ENCODE measurements at regions not wholly inside any gene's neighbourhood (a gene's known extent, or its start where the extent isn't known, plus 50 kb on each side); places are given as distances from the start of the nearest gene placed in this dataset.

GRCh38 chr7:130947792-130948580 lies 214.0 kb upstream of the KLF14 start:
- no peak for TF ChIP-seq CTCF (IDR thresholded peaks at IDR 0.05)

DNA sequence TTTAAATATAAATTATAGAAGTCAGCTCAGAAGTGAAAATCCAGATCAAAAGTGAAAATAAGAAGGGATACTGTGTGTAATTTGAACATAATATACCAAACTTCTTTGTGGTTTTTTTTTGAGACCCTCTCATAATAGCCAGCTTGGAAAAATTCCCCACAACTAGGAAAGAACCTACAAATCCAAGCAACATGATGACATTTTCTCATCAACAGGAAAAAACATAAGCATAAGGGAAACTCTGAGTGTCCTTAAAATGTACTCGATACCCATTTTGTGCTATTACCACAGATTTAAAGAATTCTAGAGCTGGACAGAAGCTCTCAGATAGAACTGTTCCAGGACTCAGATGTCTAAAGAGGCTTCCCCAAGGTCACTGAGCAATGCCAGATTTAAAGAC lies 214.8 kb upstream of the KLF14 start:
- no peak for TF ChIP-seq CTCF (IDR thresholded peaks at IDR 0.05)

DNA sequence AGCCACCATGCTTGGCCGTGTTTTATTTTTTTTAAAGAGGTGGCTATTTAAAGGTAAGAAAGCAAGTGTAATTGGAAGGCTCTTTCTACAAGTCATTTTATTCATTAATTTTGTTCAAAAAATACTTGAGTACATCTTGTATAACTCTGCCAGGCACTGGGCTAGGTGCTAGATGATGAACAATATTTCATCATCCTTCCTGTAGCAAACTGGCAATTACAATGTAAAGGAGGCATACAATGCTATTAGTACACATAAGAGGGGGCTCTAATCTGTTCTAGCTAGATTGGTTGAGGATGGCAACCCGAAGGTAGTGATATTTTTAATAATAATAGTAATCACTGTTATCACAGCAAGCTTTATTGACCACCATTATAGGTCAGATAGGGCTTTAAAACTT lies 215.5 kb upstream of the KLF14 start:
- no peak for TF ChIP-seq CTCF (IDR thresholded peaks at IDR 0.05)

- no peak for TF ChIP-seq CTCF (IDR thresholded peaks at IDR 0.05)
Observed at GRCh38 chr7:130950054-130950453, 216.0 kb upstream of the KLF14 start.

DNA sequence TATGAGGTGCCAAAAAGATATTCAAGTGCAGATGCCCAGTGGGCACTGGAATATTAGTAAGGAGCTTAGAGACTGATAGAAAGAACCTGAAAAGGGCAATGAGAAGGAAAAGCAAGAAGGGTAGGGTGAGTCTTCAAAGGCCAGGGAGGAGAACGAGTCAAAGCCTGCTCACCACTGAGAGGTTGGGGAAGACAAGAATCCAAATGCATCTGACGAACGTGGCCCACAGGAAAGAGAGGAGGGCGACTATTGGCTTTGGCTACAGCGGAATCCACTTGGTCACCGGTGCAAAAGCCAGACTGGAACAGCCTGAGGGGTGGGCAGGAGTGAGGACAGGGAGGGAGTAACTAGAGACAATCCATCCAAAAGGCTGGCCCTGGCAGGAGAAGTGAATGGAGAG lies 216.7 kb upstream of the KLF14 start:
- no peak for TF ChIP-seq CTCF (IDR thresholded peaks at IDR 0.05)

GRCh38 chr7:130951303-130951975 lies 217.4 kb upstream of the KLF14 start:
- TF ChIP-seq CTCF (IDR thresholded peaks at IDR 0.05): no peak

DNA sequence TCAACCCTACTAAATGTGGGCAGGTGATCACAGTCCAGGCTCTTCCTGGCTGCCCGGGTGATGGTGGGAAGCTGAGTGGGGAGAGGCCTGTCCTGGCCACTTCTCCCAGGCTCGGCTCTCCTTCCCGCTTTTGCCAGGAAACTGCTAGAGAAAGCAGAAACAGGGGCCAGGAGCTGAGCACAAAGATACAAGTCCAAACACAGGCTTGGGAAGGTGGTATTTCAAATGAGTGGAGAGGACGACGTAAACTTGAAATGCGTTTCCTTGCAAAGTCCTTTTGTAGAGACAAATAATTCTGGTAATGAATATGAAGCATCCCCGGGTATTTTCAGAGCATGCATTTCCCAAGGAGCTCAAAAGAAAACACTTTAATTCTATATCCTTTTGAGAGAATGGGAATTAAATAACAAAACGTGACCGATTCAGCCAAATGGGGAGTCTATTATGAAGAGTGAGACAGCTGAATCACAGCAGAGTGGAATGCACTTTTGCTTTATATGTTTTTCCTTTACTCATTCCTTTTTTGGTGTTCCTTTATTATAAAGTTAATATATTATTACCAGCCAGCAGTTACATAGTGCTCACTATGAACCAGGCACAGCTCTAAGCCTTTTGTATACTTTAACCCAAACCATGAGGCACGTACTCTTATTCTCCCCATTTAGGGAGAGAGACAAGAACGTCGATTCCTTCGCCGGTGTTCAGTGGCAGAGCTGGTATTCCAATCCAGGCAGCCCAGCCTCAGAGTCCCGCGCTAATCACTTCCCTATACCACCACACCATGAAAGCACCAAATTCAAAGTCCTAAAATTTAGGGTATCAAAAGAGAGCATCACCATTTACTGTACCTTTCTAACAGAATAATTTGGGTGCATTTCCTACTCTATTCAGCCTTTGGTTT lies 218.2 kb upstream of the KLF14 start:
- no peak for TF ChIP-seq CTCF (IDR thresholded peaks at IDR 0.05)

All from LNCAP (cell line).